Left ventricle myocardium inferior (tissue), 1 donor: ENCODE measurements at regions not wholly inside any gene's neighbourhood (a gene's known extent, or its start where the extent isn't known, plus 50 kb on each side); places are given as distances from the start of the nearest gene placed in this dataset.

Source experiments
- DNase-seq: peaks from one replicate; pipeline ENCODE4 v3.0.0-alpha.2; 2020
- H3K27ac ChIP-seq: fragments of 200-600 bp; replicated peaks from 2 replicates; pipeline ENCODE4 v1.8.0; 2021
- H3K27me3 ChIP-seq: fragments of 200-600 bp; 2 replicates; pipeline ENCODE4 v1.8.0; 2021; ENCODE audit warnings: low read depth
- H3K36me3 ChIP-seq: fragments of 200-600 bp; 2 replicates; pipeline ENCODE4 v1.8.0; 2021
- H3K4me1 ChIP-seq: fragments of 200-600 bp; 2 replicates; pipeline ENCODE4 v1.8.0; 2021
- H3K4me3 ChIP-seq: fragments of 200-600 bp; 2 replicates; pipeline ENCODE4 v1.8.0; 2021; ENCODE audit warnings: mild to moderate bottlenecking, moderate library complexity
- H3K9me3 ChIP-seq: fragments of 200-600 bp; replicated peaks from 2 replicates; pipeline ENCODE4 v1.8.0; 2021
- CTCF ChIP-seq: fragments of 200-600 bp; IDR thresholded peaks from 2 replicates; pipeline ENCODE4 v1.8.0; 2021; ENCODE audit warnings: antibody characterized with exemption, mild to moderate bottlenecking, borderline replicate concordance
- intact Hi-C: fragments of 100-400 bp; cut with micrococcal nuclease; formaldehyde crosslinking; loops from one replicate; pipeline ENCODE4 v1.11.0; 2022
- donor health status: DM: no; HTN: yes; CAD: no; lungs with severe emphysema.

- peaks cover 4% of the 10 kb centered on the region for H3K27me3 ChIP-seq
- no peaks in the 10 kb centered on the region for H3K36me3 ChIP-seq
- no peak for TF ChIP-seq CTCF
- no peaks in the 10 kb centered on the region for H3K9me3 ChIP-seq
- peaks cover 6% of the 10 kb centered on the region for H3K4me1 ChIP-seq
- intact Hi-C loops = no loop called here
- DNase-seq = no peak
- H3K4me3 ChIP-seq = no peak overlapping the region
- H3K27ac ChIP-seq = no peak overlapping the region
Measured at GRCh38 chr16:86903068-86903467, 324.7 kb downstream of the FOXL1 start.

GRCh38 chr16:86905302-86905701, 327.0 kb downstream of the FOXL1 start:
- peaks cover 4% of the 10 kb centered on the region for H3K27me3 ChIP-seq
- no peak for DNase-seq

GRCh38 chr16:86906623-86907022, 328.3 kb downstream of the FOXL1 start:
- Histone ChIP-seq H3K4me3 (no peak overlapping the region), H3K27ac (no peak overlapping the region), H3K27me3 (peaks cover 4% of the 10 kb centered on the region), H3K4me1 (peaks cover under 1% of the 10 kb centered on the region), H3K9me3 (no peaks in the 10 kb centered on the region), H3K36me3 (no peaks in the 10 kb centered on the region)
- DNase-seq = no peak
- intact Hi-C loops = no loop called here
- no peak for TF ChIP-seq CTCF

More at GRCh38 chr16:86905302-86905701, 327.0 kb downstream of the FOXL1 start:
- Histone ChIP-seq H3K4me3 (no peak overlapping the region), H3K4me1 (peaks cover 6% of the 10 kb centered on the region), H3K9me3 (no peaks in the 10 kb centered on the region), H3K27ac (no peak overlapping the region), H3K36me3 (no peaks in the 10 kb centered on the region)
- intact Hi-C loops = no loop called here
- no peak for TF ChIP-seq CTCF

GRCh38 chr16:86909359-86910160, 331.2 kb downstream of the FOXL1 start:
- Histone ChIP-seq H3K27ac (no peak overlapping the region), H3K9me3 (no peaks in the 10 kb centered on the region), H3K36me3 (no peaks in the 10 kb centered on the region), H3K4me1 (no peaks in the 10 kb centered on the region), H3K27me3 (peaks cover 4% of the 10 kb centered on the region), H3K4me3 (no peak overlapping the region)
- no peak for DNase-seq
- intact Hi-C loops = no loop called here
- no peak for TF ChIP-seq CTCF

- H3K36me3 ChIP-seq = no peaks in the 10 kb centered on the region
- no peak for DNase-seq
- intact Hi-C loops = no loop called here
- H3K27me3 ChIP-seq = peaks cover 4% of the 10 kb centered on the region
- no peak for TF ChIP-seq CTCF
- no peaks in the 10 kb centered on the region for H3K4me1 ChIP-seq
- H3K9me3 ChIP-seq = no peaks in the 10 kb centered on the region
- no peak overlapping the region for H3K27ac ChIP-seq
- no peak overlapping the region for H3K4me3 ChIP-seq
Measured at GRCh38 chr16:86910161-86910769, 331.9 kb downstream of the FOXL1 start.
